ENCODE measurements at regions not wholly inside any gene's neighbourhood (a gene's known extent, or its start where the extent isn't known, plus 50 kb on each side); places are given as distances from the start of the nearest gene placed in this dataset.

- no peak overlapping the region for H3K27ac Mint-ChIP-seq (ENCODE audit: unreplicated experiment)
- H3K9me3 Mint-ChIP-seq (ENCODE audit: unreplicated experiment), result no peaks in the 10 kb centered on the region
- TF ChIP-seq, protein P1, sequence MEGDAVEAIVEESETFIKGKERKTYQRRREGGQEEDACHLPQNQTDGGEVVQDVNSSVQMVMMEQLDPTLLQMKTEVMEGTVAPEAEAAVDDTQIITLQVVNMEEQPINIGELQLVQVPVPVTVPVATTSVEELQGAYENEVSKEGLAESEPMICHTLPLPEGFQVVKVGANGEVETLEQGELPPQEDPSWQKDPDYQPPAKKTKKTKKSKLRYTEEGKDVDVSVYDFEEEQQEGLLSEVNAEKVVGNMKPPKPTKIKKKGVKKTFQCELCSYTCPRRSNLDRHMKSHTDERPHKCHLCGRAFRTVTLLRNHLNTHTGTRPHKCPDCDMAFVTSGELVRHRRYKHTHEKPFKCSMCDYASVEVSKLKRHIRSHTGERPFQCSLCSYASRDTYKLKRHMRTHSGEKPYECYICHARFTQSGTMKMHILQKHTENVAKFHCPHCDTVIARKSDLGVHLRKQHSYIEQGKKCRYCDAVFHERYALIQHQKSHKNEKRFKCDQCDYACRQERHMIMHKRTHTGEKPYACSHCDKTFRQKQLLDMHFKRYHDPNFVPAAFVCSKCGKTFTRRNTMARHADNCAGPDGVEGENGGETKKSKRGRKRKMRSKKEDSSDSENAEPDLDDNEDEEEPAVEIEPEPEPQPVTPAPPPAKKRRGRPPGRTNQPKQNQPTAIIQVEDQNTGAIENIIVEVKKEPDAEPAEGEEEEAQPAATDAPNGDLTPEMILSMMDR (IDR thresholded peaks at IDR 0.05), result no peak
- DNase-seq (ENCODE audit: extremely low spot score, unreplicated experiment), result no peak
- peaks cover 2% of the 10 kb centered on the region for H3K4me1 Mint-ChIP-seq (ENCODE audit: unreplicated experiment)
- H3K27me3 Mint-ChIP-seq (ENCODE audit: unreplicated experiment), result peaks cover 16% of the 10 kb centered on the region
- H3K36me3 Mint-ChIP-seq (ENCODE audit: unreplicated experiment), result no peaks in the 10 kb centered on the region
- no peak overlapping the region for H3K4me3 Mint-ChIP-seq (ENCODE audit: unreplicated experiment)
These were observed 530.8 kb downstream of the BUD13 start for GRCh38 chr11:116242006-116242405.

- no peak overlapping the region for H3K27ac Mint-ChIP-seq (ENCODE audit: unreplicated experiment)
- no peaks in the 10 kb centered on the region for H3K9me3 Mint-ChIP-seq (ENCODE audit: unreplicated experiment)
- no peaks in the 10 kb centered on the region for H3K36me3 Mint-ChIP-seq (ENCODE audit: unreplicated experiment)
- H3K27me3 Mint-ChIP-seq (ENCODE audit: unreplicated experiment), result peaks cover 16% of the 10 kb centered on the region
- DNase-seq (ENCODE audit: extremely low spot score, unreplicated experiment), result no peak
- peaks cover 2% of the 10 kb centered on the region for H3K4me1 Mint-ChIP-seq (ENCODE audit: unreplicated experiment)
- no peak overlapping the region for H3K4me3 Mint-ChIP-seq (ENCODE audit: unreplicated experiment)
- TF ChIP-seq, protein P1 (IDR thresholded peaks at IDR 0.05), result no peak
These were observed 532.1 kb downstream of the BUD13 start for GRCh38 chr11:116240710-116241109.

- Mint-ChIP-seq H3K36me3 (ENCODE audit: unreplicated experiment) (no peaks in the 10 kb centered on the region), H3K27me3 (ENCODE audit: unreplicated experiment) (peaks cover 10% of the 10 kb centered on the region), H3K4me1 (ENCODE audit: unreplicated experiment) (peaks cover 2% of the 10 kb centered on the region), H3K27ac (ENCODE audit: unreplicated experiment) (no peak overlapping the region), H3K4me3 (ENCODE audit: unreplicated experiment) (no peak overlapping the region), H3K9me3 (ENCODE audit: unreplicated experiment) (no peaks in the 10 kb centered on the region)
- TF ChIP-seq, protein P1 (IDR thresholded peaks at IDR 0.05), result no peak
- no peak for DNase-seq (ENCODE audit: extremely low spot score, unreplicated experiment)
These were observed 533.5 kb downstream of the BUD13 start for GRCh38 chr11:116239247-116239646.

DNA sequence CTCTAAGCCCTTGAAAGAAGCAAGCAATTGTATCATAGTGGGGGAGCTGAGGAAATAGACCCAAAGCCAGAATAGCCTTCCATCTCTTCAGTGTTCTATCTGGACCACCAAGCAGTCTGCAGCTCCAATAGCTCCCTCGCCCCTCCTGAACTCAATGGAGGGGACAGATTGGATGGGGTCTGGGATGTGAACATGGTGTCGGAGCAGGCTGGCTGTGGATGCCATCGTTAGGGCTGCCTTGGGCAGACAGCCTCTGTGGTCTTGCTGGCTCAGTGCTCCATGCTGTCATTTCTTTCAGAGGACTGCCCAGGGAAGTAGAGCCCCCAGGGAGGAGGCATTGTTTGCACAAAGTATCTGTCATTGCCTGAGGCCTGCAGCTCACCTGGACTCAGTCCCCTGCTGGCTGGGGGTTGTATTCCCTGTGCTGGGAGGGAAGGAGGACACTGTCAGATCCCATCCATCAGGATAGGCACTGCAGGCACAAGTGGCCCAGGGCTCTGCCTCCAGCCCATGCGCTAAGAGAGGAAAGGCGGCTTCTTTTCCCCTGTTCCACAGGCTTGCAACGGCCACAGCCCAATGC is 537.7 kb downstream of the BUD13 start:
- Mint-ChIP-seq H3K27ac (ENCODE audit: unreplicated experiment) (no peak overlapping the region), H3K9me3 (ENCODE audit: unreplicated experiment) (no peaks in the 10 kb centered on the region), H3K4me1 (ENCODE audit: unreplicated experiment) (peaks cover 2% of the 10 kb centered on the region), H3K36me3 (ENCODE audit: unreplicated experiment) (no peaks in the 10 kb centered on the region), H3K4me3 (ENCODE audit: unreplicated experiment) (no peak overlapping the region), H3K27me3 (ENCODE audit: unreplicated experiment) (peaks cover 6% of the 10 kb centered on the region)
- DNase-seq (ENCODE audit: extremely low spot score, unreplicated experiment), result no peak
- TF ChIP-seq, protein P1 (IDR thresholded peaks at IDR 0.05), result no peak

- Mint-ChIP-seq H3K27ac (ENCODE audit: unreplicated experiment) (no peak overlapping the region), H3K4me1 (ENCODE audit: unreplicated experiment) (no peaks in the 10 kb centered on the region), H3K27me3 (ENCODE audit: unreplicated experiment) (peaks cover 10% of the 10 kb centered on the region), H3K36me3 (ENCODE audit: unreplicated experiment) (no peaks in the 10 kb centered on the region), H3K4me3 (ENCODE audit: unreplicated experiment) (no peak overlapping the region), H3K9me3 (ENCODE audit: unreplicated experiment) (no peaks in the 10 kb centered on the region)
- TF ChIP-seq, protein P1 (IDR thresholded peaks at IDR 0.05), result no peak
- no peak for DNase-seq (ENCODE audit: extremely low spot score, unreplicated experiment)
These were observed 539.2 kb downstream of the BUD13 start for GRCh38 chr11:116233561-116233960.
